Peyer's patch (tissue), 4 donors: ENCODE measurements at regions not wholly inside any gene's neighbourhood (a gene's known extent, or its start where the extent isn't known, plus 50 kb on each side); places are given as distances from the start of the nearest gene placed in this dataset.

Experiments used
- CTCF ChIP-seq, 6 experiments: fragments of 450-650 bp in 4 of 6; fragments of 200-600 bp in 2 of 6; sonication (generic) in 1 of 6; IDR thresholded peaks; one replicate each; pipeline ENCODE4 v1.5.1; 2017 to 2019; ENCODE audit warnings: antibody characterized with exemption in 6 of 6, mild to moderate bottlenecking in 3 of 6, moderate library complexity in 1 of 6
- POLR2A ChIP-seq, 2 donors: fragments of 450-650 bp; IDR thresholded peaks; one replicate each; pipeline ENCODE4 v1.5.1; 2017; ENCODE audit warnings: antibody characterized with exemption in 2 of 2, mild to moderate bottlenecking in 2 of 2, moderate library complexity in 2 of 2

- TF ChIP-seq CTCF (IDR thresholded peaks at IDR 0.05) (no peak), POLR2A (IDR thresholded peaks at IDR 0.05) (no peak)
Measured at GRCh38 chr5:68708156-68708841, 385.5 kb upstream of the SLC30A5 start.
